ENCODE measurements at regions not wholly inside any gene's neighbourhood (a gene's known extent, or its start where the extent isn't known, plus 50 kb on each side); places are given as distances from the start of the nearest gene placed in this dataset.

DNA sequence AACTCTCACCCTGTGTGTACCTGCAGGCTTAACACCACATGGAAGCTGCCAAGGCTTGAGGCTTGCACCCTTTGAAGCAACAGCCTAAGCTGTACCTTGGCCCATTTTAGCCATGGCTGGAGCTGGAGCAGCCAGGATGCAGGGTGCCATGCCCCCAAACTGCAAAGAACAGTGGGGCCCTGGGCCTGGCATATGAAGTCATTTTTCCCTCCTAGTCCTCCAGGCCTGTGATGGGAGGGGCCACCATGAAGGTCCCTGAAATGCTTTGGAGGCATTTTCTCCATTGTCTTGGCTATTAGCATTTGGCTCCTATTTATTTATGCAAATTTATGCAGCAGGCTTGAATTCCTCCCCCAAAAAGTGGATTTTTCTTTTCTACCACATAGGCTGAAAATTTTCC is 238.4 kb downstream of the CDCA7 start:
- DNase-seq: no peak

DNA sequence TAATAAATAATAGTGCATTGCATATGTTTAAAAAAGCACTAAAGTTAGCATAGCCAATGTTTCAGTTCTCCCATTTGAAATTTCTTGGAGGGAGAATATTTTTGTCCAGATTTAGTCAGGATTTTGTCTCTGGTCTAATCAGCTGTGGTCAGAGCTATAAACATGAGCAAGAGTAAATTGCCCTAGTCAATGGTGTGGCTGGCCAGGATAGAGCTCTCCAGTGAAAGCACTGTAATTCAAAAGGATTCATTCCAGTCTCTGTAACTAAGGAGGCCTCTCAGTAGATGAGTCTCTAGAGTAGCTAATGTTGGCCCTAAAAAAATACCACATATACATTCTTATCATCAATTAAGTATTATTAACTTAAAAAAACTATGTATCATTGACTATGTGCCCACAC is 241.6 kb downstream of the CDCA7 start:
- DNase-seq: no peak

DNA sequence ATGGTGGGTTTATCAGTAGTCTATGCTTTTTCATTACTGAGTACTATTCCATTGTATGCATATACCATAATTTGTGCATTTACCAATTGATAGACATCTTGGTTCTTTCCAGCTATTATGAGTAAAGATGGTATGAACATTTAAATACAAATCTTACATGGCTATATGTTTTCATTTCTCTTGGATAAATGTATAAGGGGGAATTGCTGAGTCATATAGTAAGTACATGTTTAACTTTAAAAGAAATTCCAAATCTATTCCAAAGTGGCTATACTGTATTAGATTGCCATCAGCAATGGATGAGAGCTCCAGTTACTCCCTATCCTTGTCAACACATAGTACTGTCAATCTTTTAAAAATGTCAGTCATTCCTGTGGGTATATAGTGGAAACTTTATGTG is 243.9 kb downstream of the CDCA7 start:
- DNase-seq: no peak

DNA sequence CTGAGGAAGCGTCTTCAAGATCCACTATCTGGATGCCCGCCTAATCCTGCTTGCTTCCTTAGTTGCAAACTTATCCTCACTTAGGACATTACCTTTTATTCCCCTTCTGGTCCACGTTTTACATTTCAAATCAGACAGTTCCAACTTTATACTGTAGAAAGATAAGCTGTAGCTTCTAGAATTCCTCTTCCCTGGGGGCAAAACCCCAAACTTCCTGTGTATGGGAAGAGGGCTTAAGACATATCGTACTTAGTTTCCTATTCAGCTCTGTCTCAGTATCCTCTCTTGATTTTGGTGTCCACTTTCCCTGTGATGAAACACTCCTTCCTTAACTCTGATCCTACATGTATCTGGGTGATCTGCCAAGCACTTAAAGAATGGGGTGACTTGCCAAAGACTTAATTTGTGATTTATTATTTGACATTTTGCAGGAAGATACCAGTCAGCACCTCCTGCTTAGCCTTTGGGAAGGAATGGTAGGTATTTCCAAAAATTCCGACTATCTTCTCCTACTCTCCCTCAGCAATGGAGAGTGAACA is 245.2 kb downstream of the CDCA7 start:
- DNase-seq: no peak

- no peak for DNase-seq
These were observed 247.6 kb downstream of the CDCA7 start for GRCh38 chr2:173602153-173602795.

GRCh38 chr2:173605994-173606393 is 251.3 kb downstream of the CDCA7 start:
- no peak for DNase-seq

DNA sequence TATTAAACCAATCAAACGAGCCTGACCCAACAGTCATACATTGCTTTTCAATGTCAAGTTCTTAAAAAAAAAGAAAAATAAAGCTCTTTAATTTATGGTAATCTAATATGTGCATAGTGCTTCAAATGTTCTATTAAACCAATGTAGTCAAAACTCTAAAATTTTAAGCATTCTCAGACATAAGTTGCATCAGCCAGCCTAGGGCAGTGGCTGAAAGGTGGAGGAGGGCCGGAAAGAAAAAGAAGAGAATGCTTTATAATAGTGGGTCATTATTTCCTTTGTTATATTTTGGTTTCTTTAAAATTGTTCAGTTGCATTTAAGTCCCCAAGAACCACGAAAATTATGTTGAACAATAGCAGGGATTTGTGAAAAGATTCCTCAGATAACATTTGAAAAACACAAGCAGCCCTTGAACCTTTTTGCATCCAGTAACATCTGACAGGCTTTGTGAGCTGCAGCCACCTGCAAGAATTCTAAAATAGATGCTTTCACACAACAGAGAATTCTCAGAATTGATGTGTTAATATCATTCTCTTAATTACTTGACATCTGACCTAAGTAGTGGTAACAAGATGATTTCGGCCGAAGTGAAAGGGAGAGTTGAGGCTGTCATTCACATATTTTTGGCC is 252.1 kb downstream of the CDCA7 start:
- no peak for DNase-seq

DNA sequence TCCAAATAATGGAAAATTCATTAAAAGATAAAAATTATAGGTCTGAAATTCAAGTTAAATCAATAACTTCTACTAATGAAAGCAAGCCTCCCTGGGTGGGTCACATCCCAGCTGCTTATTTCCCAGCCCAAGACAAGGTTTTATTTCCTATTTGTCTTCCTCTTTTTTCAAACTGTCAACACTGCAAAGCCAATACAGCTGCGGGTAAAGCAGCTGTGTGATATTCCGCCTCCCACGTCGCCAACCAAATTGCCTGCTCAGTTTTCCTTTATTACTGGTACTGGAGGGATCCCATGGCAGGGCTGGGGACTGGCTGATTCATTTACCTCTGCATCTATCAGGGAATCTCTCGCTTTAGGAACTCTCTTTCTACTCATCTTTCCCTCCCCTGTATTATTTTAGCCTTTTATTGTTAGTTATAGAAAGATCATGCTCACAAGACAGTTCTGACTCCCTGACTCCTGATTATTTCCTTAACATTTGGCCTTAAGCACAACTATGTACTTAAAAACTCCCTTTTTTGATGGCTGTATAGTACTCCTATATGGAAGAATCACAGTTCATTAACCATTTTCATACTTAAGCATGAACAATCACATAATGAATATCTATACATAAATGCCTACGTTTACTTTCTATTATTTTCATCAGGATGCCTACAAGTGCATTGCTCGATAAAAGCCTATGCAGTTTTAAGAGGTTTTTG is 253.1 kb downstream of the CDCA7 start:
- no peak for DNase-seq

GRCh38 chr2:173611121-173611520 is 256.4 kb downstream of the CDCA7 start:
- no peak for DNase-seq

DNA sequence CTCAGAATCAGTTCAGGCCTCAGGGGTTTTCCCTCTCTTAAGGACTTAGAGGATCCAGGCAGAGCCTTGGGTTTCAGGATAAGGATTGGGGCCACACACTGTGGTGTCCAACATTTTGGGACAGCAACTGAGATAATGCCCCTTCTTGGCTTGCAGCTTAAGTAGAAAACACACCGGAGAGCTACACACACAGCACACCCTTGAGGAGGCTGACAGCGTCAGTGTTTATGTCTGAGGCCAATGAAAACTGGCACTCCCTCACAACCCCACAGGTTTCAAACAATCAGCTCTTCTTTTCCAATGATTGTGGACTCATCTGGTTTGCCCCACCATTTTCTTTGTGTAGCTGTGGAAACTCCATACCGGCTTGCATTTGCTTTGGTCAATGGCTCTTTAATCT is 257.7 kb downstream of the CDCA7 start:
- DNase-seq: no peak

DNA sequence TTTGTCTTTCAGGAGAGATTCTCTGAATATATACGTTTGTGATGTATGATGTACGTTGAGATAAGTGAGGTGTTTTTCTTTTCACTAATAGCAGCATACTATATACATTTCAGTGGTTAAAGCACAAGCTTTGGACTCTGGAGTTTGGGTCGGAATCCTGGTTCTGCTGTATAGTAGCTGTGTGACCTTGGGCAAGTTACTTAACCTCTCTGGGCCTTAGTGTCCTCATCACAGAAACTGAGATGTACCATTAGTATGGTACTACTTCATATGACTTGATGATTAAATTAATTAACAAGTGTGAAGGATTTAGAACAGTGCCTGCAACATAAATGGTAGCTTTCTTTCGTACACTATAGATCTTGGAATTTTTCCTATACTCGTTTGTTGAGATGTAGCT is 258.7 kb downstream of the CDCA7 start:
- DNase-seq: no peak

DNA sequence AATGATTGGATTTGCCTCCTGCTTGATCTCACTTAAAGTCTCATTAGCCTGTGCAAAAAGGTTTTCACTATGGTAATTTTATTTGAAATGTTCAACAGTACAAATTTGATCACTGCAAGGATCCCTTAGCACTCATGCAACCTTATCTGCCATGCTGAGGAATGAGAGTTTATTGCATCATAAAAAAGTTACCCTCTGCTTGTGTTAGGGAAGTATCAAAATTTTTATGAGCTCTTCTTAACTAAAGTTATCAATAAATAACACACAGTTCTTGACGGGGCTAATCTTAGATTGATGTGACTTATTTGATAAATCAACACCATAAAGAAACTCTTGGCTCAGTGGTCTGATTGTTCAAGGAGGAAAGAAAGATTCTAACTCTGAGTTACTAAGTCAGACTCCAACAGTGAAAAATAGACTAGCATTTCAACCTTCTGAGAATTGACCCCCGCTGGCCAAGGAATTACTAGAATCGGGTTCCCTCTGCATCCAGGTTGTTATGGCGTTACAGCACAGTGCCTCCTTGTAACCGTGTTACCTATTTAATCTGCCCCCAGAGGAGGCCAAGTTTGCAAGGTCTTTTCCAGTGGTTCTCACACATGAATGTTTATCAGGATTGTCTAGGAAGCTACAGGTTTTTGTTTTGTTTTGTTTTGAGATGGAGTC is 259.7 kb downstream of the CDCA7 start:
- no peak for DNase-seq

- no peak for DNase-seq
These were observed 269.0 kb downstream of the CDCA7 start for GRCh38 chr2:173623438-173624319.

GRCh38 chr2:173625315-173625714 is 270.6 kb downstream of the CDCA7 start:
- DNase-seq: no peak

DNA sequence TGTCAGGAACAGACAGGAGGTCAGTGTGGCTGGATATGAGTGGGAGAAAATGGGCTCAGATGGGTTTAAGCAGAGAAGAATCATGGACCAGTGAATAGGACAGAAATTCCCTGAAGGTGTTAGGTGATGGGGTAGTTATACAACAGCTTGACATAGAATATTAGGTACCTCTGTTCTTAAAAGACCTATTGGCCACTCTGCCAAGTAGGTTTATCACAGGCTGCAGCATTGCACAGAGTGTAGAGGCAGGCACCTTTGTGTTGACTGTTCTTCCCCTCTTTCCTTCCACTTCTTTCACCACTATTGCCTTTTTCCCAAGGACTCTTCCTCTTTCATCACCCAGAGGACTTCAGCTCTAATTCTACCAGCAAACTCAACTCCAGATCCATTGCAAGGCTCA is 274.4 kb downstream of the CDCA7 start:
- DNase-seq: no peak

DNA sequence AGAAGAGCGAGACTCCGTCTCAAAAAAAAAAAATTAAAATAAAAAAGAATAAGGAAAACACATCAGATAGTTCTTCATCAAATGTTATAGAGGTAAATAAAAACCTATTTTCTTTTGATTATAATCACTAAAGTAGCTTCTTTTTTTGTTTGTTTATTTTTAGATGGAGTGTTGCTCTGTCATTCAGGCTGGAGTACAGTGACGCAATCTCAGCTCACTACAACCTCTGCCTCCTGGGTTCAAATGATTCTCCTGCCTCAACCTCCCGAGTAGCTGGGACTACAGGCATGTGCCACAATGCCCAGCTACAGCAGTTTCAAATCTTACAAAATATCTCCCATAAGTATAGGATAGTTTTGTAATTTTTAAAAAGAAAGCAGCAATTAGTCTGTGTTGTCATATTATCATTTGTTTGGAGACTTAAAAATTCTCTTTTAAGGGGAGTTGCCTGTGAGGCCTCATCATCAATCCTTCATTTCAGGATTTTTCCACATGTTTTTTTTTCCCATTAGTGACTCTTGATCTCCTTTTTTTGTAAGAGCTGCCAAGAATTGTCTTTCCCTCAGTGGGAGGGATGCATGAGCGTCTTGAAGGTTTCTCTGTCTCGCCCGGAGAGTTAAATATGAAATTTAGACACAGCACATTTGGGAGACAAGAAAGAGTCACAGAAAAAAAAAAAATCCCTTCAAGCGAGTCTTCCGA is 275.9 kb downstream of the CDCA7 start:
- DNase-seq: no peak

GRCh38 chr2:173631127-173631460 is 276.4 kb downstream of the CDCA7 start:
- no peak for DNase-seq

GRCh38 chr2:173644146-173644545 is 289.5 kb downstream of the CDCA7 start:
- no peak for DNase-seq

GRCh38 chr2:173647681-173648311 is 293.1 kb downstream of the CDCA7 start:
- DNase-seq: no peak

DNA sequence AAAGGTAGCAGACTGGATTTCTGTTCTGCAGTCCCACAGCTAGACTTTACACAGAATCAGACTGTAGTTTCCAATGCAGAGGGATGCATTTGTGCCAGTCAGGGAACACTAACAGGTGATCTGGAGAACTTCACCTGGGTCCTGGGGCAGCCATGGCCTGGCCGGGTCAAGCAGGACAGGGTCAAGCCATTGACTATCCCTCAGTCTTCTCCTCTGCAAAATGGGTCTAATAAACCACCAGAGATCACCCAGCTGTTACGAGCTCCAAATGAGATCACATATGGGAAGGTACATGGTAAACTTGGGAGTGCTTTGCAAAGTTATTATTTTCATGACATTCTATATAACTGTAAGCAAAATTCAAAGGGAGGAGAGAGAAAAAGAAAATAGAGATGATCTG is 294.1 kb downstream of the CDCA7 start:
- no peak for DNase-seq

- no peak for DNase-seq
These were observed 295.0 kb downstream of the CDCA7 start for GRCh38 chr2:173649527-173650219.

Data from effector CD4-positive, alpha-beta T cell (primary cell).